Duodenal mucosa (tissue), 2 donors: ENCODE measurements at regions not wholly inside any gene's neighbourhood (a gene's known extent, or its start where the extent isn't known, plus 50 kb on each side); places are given as distances from the start of the nearest gene placed in this dataset.

Source experiments
- H3K27ac ChIP-seq: one replicate; pipeline ENCODE4 v1.7.0; 2013; ENCODE audit warnings: low read depth, low read length
- H3K27me3 ChIP-seq, 2 donors: one replicate each; pipeline ENCODE4 v1.7.0; 2013; ENCODE audit warnings: low read length in 2 of 2, control low read depth in 1 of 2; ENCODE audit not compliant: insufficient read depth in 2 of 2, control insufficient read depth in 1 of 2
- H3K36me3 ChIP-seq, 2 donors: one replicate each; pipeline ENCODE4 v1.7.0; 2013; ENCODE audit warnings: low read length in 2 of 2, control low read depth in 1 of 2; ENCODE audit not compliant: insufficient read depth in 2 of 2, control insufficient read depth in 1 of 2
- H3K4me1 ChIP-seq, 2 donors: one replicate each; pipeline ENCODE4 v1.7.0; 2013; ENCODE audit warnings: low read length in 2 of 2, control low read depth in 1 of 2; ENCODE audit not compliant: insufficient read depth in 2 of 2, control insufficient read depth in 1 of 2
- H3K4me3 ChIP-seq, 2 donors: one replicate each; pipeline ENCODE4 v1.7.0; 2013; ENCODE audit warnings: low read length in 2 of 2, low read depth in 1 of 2
- H3K9ac ChIP-seq, 2 donors: one replicate each; pipeline ENCODE4 v1.7.0; 2013; ENCODE audit warnings: low read length in 2 of 2, low read depth in 1 of 2
- H3K9me3 ChIP-seq, 2 donors: one replicate each; pipeline ENCODE4 v1.7.0; 2013; ENCODE audit warnings: low read length in 2 of 2, control low read depth in 1 of 2; ENCODE audit not compliant: control insufficient read depth in 1 of 2

DNA sequence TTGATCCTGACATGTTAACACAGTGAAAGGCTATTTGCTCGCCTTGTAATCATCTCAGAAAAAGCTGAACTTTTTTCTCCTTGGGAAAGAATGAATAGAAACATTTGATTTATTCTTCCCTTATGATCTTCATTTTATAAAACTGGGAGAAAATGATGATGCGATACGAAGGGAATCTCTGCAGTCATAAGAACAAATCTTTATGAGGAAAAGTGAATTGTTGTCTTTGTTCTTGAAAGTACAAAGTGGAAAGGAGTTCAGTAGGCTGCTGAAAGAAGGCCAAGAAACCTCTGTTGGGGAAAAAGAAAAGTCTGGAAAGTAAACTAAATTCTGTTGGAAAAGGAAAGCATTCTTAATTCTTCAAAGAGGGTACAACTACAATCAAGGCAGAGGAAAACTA, 248.8 kb downstream of the NSUN3 start:
- Histone ChIP-seq H3K27me3 (no peaks in the 10 kb centered on the region), H3K9ac (no peak overlapping the region), H3K4me3 (no peak overlapping the region), H3K4me1 (no peaks in the 10 kb centered on the region), H3K9me3 (no peaks in the 10 kb centered on the region), H3K36me3 (no peaks in the 10 kb centered on the region), H3K27ac (no peak overlapping the region)

DNA sequence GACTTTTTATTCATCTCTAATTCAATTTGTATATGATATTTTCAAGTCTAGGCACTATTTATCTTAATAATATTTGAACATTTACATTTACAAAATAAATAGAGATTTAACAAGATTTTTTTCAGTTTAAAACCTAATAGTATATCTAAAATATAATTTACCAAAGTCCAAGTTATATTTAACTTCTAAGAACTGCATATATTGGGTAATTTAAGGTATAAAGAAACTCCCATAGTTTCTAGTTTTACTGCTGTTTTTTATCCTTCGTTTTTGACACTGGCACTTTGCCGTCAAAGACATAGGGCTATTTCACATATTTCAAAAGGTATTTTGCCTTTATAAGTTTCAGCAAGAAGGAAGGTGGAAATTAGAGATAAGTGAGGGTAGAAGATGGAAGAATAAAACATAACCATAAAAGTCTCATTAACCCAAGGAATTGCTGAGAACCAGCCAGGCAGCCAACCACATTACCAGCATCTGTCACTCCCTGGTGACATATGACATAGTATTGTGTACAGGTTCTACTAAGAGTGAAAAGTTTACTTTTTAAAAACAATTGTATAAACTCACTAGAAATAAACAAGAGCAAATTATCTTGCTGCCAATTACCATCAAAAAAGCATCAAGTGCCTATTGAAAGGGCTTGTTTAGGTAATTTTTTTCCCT, 251.5 kb downstream of the NSUN3 start:
- no peaks in the 10 kb centered on the region for H3K9me3 ChIP-seq
- no peak overlapping the region for H3K9ac ChIP-seq
- no peaks in the 10 kb centered on the region for H3K4me1 ChIP-seq
- H3K4me3 ChIP-seq: no peak overlapping the region
- no peaks in the 10 kb centered on the region for H3K36me3 ChIP-seq
- no peak overlapping the region for H3K27ac ChIP-seq
- no peaks in the 10 kb centered on the region for H3K27me3 ChIP-seq

- Histone ChIP-seq H3K9ac (no peak overlapping the region), H3K4me3 (no peak overlapping the region), H3K27me3 (no peaks in the 10 kb centered on the region), H3K27ac (no peak overlapping the region), H3K9me3 (no peaks in the 10 kb centered on the region), H3K4me1 (no peaks in the 10 kb centered on the region), H3K36me3 (no peaks in the 10 kb centered on the region)
These were observed 254.2 kb downstream of the NSUN3 start for GRCh38 chr3:94317017-94317416.

DNA sequence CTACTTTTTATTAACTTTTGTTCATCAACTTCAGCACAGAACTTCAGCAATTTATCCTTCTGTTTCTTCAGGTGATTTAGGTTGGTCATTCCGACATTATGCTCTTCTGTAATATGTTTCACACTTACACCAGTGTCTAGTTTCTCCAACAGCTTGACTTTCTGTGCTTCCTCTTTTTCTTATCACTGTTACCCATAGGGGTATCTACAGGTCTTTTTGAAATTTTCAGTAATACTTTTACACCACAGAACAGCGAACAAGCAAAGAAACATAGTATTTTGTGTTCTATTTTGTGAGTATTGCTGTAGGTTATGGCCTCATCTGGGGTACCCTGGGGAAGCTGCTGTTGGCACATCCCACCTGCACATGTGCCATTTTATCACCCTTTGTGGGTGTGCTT, 260.7 kb downstream of the NSUN3 start:
- no peak overlapping the region for H3K27ac ChIP-seq
- peaks cover 0 to 3% of the 10 kb centered on the region in 2 donors for H3K9me3 ChIP-seq
- H3K4me3 ChIP-seq: no peak overlapping the region
- H3K4me1 ChIP-seq: no peaks in the 10 kb centered on the region
- no peaks in the 10 kb centered on the region for H3K27me3 ChIP-seq
- H3K36me3 ChIP-seq: no peaks in the 10 kb centered on the region
- H3K9ac ChIP-seq: no peak overlapping the region

- Histone ChIP-seq H3K9me3 (no peaks in the 10 kb centered on the region), H3K4me1 (no peaks in the 10 kb centered on the region), H3K4me3 (no peak overlapping the region), H3K27me3 (no peaks in the 10 kb centered on the region), H3K27ac (no peak overlapping the region), H3K36me3 (no peaks in the 10 kb centered on the region), H3K9ac (no peak overlapping the region)
These were observed 269.0 kb downstream of the NSUN3 start for GRCh38 chr3:94331831-94332230.

DNA sequence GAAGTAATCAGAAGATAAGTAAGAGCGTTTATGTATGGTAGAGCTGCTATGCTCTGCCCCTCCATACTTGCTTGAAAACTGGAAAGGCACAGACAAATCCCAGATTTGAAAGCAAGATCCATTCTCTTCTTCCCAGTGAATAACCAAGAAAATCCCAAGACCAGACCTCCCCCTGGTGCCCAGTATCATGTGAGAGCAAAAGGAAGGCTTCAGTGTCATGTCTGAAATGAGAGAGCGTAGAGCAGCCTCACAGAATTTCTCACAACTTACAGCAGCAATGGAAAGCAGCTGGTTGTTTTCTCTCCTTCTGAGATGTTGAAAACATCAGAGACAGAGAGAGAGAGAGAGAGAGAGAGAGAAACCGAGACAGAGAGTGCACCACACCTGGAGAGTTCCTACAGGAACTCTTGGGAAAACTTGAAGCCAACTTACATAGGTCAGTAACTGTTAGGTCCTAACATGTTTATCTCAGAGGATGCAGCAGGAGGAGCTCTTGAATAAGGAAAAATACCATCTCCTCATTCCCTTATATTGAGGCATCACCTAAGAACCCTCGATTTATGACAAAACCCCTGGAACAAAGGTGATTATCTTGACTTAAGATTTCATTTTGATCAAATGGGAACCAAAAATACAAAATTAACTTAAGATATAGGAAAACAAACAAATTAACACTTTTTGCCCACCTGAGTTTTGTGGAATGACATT, 273.3 kb downstream of the NSUN3 start:
- H3K9me3 ChIP-seq: no peaks in the 10 kb centered on the region
- H3K9ac ChIP-seq: no peak overlapping the region
- no peaks in the 10 kb centered on the region for H3K27me3 ChIP-seq
- H3K27ac ChIP-seq: no peak overlapping the region
- no peaks in the 10 kb centered on the region for H3K4me1 ChIP-seq
- no peak overlapping the region for H3K4me3 ChIP-seq
- H3K36me3 ChIP-seq: no peaks in the 10 kb centered on the region

DNA sequence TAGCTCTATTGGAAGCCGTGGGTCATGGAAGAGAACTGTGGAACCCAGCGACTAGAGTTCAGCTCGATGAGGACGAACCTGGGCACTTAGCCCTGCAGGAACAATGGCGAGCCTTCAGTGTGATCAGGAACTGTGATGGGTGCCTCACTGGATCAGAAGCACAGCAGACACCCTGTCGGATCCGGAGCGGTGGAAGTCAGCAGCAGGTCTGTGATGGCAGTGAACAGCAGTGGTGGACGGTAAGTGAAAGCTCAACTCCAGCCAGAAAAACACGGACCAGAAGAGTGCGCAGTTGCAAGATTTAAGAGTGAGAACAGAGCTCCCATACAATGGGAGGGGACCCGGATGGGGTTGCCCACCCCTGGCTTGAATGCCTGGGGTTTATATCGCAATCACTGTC, 282.2 kb downstream of the NSUN3 start:
- no peak overlapping the region for H3K27ac ChIP-seq
- H3K36me3 ChIP-seq: no peaks in the 10 kb centered on the region
- no peaks in the 10 kb centered on the region for H3K4me1 ChIP-seq
- no peak overlapping the region for H3K9ac ChIP-seq
- H3K9me3 ChIP-seq: no peaks in the 10 kb centered on the region
- H3K27me3 ChIP-seq: no peaks in the 10 kb centered on the region
- H3K4me3 ChIP-seq: no peak overlapping the region

- Histone ChIP-seq H3K4me3 (no peak overlapping the region), H3K27ac (no peak overlapping the region), H3K27me3 (no peaks in the 10 kb centered on the region), H3K4me1 (no peaks in the 10 kb centered on the region), H3K9me3 (no peaks in the 10 kb centered on the region), H3K9ac (no peak overlapping the region), H3K36me3 (no peaks in the 10 kb centered on the region)
These were observed 286.5 kb downstream of the NSUN3 start for GRCh38 chr3:94349310-94349878.

GRCh38 chr3:94356581-94356980, 293.7 kb downstream of the NSUN3 start:
- Histone ChIP-seq H3K27ac (no peak overlapping the region), H3K9ac (no peak overlapping the region), H3K9me3 (no peaks in the 10 kb centered on the region), H3K27me3 (no peaks in the 10 kb centered on the region), H3K4me1 (no peaks in the 10 kb centered on the region), H3K4me3 (no peak overlapping the region), H3K36me3 (no peaks in the 10 kb centered on the region)

- no peak overlapping the region for H3K4me3 ChIP-seq
- H3K9me3 ChIP-seq: no peaks in the 10 kb centered on the region
- no peak overlapping the region for H3K9ac ChIP-seq
- no peaks in the 10 kb centered on the region for H3K27me3 ChIP-seq
- H3K27ac ChIP-seq: no peak overlapping the region
- no peaks in the 10 kb centered on the region for H3K36me3 ChIP-seq
- no peaks in the 10 kb centered on the region for H3K4me1 ChIP-seq
These were observed 297.1 kb downstream of the NSUN3 start for GRCh38 chr3:94359996-94360395.
